Astrocyte (in vitro differentiated cells and primary cell): ENCODE measurements at regions not wholly inside any gene's neighbourhood (a gene's known extent, or its start where the extent isn't known, plus 50 kb on each side); places are given as distances from the start of the nearest gene placed in this dataset.

Source experiments
- CTCF ChIP-seq: IDR thresholded peaks from 2 replicates; pipeline ENCODE4 v1.5.1; 2011; ENCODE audit warnings: low read depth, mild to moderate bottlenecking, inconsistent platforms, low read length, moderate library complexity; ENCODE audit not compliant: insufficient read depth
- EZH2 ChIP-seq: IDR thresholded peaks from 2 replicates; pipeline ENCODE4 v1.6.1; 2012; ENCODE audit warnings: mild to moderate bottlenecking, low read length, inconsistent platforms; ENCODE audit not compliant: insufficient read depth

- TF ChIP-seq CTCF (no peak), EZH2 (no peak)
These were observed 844.0 kb upstream of the LRFN5 start for GRCh38 chr14:40762685-40763084.
